OCI-M1 (cell line): ENCODE measurements at regions not wholly inside any gene's neighbourhood (a gene's known extent, or its start where the extent isn't known, plus 50 kb on each side); places are given as distances from the start of the nearest gene placed in this dataset.
"Not testable (repeated sequence)": the region's sequence is repeated elsewhere in the genome, so short reads cannot be mapped to it uniquely, and the experiment has no call there.

ENCODE experiments used
- DNase-seq: peaks from one replicate; lab custom pipeline; 2025; lab: John Stamatoyannopoulos, UW

DNA sequence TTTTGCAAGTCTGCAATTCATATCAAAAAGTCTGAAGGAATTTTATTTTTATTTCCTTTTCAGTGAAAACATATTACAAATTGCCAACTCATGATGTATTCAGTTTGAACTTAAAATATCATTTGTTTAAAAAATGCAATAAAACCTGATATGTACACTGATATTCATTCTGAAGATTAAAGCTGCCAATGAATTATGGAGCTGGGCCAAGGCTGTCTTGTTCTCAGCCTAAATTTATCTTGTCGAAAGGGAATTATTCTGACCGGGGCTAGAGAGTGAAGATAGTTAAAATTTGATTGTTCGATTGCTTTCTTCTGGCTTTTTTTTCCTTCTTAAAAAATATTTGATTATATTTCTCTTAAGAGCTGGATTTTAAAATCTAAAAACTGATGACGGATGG lies 54.0 kb upstream of the RBFOX1 start:
- no peak for DNase-seq

DNA sequence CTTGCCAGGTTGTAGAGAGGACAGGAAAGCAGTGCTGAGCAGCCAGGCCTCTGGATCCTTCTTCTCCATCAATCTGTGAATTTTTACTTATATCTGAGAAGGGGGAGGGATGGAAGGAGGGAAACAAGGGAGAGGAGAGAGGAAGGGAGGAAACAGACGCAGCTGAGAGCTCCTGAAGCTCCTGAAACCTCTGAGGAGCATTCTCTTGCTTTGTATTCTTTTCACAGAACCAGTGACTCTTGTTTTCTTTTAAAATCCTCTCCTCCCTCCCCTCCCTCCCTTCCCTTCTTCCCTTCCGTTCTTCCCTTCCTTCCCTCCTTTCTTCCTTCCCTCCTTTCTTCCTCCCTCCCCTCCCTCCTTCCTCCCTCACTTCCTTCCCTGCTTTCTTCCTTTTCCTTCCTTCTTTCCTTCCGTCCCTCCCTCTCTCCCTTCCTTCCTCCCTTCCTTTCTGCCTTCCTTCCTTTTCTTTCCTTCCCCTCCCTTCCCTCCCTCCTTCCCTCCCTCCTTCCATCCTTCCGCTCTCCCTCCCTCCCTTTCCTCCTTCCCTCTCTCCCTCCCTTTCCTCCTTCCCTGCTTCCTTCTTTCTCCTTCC lies 60.0 kb upstream of the RBFOX1 start:
- no peak for DNase-seq

DNA sequence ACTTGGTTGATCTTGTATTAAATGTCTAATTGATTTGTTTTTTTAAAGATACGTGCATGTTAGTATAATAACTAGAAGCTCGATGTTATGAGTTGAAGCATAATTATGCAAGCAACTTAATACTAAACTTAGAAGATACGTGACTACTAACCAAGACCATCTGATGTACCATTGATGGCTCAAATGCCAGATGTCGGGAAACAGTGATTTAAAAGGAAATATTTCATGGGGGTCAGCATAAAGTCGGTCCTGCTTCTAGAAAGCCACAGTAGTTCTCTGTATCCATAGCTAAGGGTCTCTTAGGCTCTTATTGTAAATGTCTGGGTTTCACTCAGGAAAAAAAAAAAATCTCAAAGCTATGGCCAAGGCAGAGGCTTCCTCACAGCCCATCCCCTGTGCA lies 61.2 kb upstream of the RBFOX1 start:
- DNase-seq, result no peak

- DNase-seq, result no peak
Observed at GRCh38 chr16:7270823-7271222, 61.8 kb upstream of the RBFOX1 start.

DNA sequence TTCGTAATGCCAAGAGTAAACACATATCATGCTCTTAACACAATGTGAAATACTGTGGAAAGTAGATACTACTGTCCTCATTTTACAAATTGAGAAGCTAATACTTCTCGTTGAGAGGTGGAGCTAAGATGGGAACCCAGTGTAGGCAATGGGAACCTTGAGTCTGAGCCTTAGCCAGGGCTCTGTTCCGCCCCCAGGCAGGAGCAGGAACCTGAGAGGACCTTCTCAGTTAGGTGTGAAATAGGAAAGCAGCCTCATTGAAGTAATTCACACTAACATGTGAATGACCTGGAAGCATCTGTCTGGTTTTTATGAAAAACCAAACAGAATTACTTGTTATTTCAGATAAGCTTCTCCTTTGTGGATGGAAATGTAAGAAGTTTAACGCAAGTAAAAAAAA lies 62.6 kb upstream of the RBFOX1 start:
- DNase-seq, result no peak

GRCh38 chr16:7268182-7268581 lies 64.5 kb upstream of the RBFOX1 start:
- DNase-seq, result peak; percentile 67

DNA sequence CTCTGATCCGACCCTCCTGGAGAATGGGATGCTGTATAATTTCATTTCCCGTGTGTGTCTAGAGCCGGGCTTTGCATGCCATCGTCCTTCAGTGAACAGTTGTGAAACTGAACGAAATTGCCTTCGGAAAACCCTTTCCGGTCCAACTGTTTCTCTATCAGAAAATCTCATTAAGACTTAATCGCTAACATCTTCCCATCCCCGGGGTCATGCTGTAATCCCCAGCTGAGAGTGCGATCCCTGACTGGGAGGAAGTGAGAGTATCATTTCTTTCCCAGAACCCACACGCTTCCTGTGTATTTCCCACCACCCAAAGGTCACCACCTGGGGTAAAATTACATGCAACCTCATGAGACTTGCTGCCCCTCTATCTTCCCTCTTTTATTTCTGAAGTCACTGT lies 75.6 kb upstream of the RBFOX1 start:
- no peak for DNase-seq

- peak; percentile 10 for DNase-seq
Observed at GRCh38 chr16:7246578-7246977, 86.1 kb upstream of the RBFOX1 start.

- DNase-seq, result no peak
Observed at GRCh38 chr16:7239547-7239946, 93.1 kb upstream of the RBFOX1 start.

- DNase-seq, result no peak
Observed at GRCh38 chr16:7236824-7237410, 95.7 kb upstream of the RBFOX1 start.

- no peak for DNase-seq
Observed at GRCh38 chr16:7233975-7234374, 98.7 kb upstream of the RBFOX1 start.

- DNase-seq, result no peak
Observed at GRCh38 chr16:7231762-7232161, 100.9 kb upstream of the RBFOX1 start.

DNA sequence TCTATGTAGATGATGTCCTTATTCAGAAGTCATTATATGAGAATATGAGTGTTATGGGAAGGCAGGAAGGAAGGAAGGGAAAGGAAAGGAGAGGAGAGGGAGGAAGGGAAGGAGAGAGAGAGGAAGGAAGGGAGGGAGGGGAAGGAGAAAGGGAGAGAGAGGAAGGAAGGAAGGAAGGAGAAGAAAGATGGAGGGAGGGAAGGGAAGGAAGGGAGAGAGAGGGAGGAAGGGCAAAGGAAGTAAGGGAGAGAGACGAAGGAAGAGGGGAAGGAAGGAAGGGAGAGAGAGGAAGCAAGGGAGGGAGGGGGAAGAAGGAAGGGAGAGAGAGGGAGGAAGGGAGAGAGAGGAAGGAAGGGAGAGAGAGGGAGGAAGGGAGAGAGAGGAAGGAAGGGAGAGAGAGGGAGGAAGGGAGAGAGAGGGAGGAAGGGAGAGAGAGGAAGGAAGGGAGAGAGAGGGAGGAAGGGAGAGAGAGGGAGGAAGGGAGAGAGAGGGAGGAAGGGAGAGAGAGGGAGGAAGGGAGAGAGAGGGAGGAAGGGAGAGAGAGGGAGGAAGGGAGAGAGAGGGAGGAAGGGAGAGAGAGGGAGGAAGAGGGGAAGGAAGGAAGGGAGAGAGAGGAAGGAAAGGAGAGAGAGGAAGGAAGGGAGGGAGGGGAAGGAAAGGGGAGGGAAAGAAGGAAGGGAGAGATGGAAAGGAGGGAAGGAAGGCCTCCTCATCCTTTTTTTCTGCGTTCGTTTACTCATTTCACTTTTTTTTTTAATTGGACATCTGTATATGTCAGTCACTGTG lies 103.0 kb upstream of the RBFOX1 start:
- DNase-seq, result not testable (repeated sequence)

DNA sequence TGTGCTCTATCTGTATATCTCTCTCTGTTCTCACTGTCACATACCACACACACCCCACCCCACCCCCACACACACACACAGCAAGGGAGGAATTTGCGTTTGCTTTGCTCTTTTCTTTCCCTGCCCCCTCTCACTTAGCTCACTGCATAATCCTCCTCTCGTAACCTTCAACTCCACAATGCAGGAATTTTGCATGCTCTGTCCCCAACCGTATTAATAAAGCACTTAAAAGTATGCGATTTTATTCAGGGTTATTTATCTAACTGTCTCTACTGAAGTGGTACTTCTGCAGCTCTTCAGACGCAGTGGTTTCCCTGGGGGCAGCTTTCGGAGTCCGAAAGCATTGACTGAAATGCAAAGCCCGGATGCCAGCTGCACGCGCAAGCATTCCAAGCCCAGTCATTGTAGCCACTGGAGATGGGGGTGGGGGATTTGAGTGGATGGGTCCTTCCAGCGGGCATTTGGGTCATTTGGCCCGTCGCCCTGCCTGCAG lies 105.4 kb upstream of the RBFOX1 start:
- DNase-seq, result no peak

DNA sequence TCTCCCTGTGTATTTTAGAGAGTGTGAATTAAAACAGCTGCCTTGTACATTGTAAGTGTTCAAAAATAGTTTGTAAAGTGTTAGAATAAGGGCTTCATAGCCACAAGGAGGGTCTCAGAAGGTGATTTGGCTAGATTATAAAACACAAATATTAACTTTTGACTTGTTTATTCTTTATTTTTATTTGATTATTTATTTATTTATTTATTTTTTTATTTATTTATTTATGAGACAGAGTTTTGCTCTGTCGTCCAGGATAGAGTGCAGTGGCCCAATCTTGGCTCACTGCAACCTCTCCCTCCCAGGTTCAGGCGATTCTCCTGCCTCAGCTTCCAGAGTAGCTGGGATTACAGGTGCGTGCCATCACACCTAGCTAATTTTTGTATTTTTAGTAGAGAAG lies 111.5 kb upstream of the RBFOX1 start:
- DNase-seq, result no peak

DNA sequence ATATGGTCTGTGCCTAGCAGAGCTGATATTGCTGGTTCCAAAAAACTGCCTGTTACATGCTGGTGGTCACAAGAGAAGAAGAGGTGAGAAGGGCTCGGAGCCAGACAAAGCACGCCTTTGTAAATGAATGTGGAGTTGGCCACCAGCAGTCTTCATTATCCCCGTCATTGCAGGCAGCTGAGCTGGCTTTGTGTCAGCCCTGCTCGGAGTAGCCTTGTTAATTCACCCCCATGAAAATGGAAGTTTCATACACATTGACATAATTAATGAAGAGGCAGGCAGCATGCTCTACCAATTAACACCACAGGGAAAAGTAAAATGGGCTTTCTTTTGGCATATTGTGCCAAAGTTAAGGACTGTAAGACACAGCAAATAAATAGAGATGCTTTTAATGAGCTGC lies 113.7 kb upstream of the RBFOX1 start:
- DNase-seq, result no peak

GRCh38 chr16:7217797-7218196 lies 114.8 kb upstream of the RBFOX1 start:
- no peak for DNase-seq

DNA sequence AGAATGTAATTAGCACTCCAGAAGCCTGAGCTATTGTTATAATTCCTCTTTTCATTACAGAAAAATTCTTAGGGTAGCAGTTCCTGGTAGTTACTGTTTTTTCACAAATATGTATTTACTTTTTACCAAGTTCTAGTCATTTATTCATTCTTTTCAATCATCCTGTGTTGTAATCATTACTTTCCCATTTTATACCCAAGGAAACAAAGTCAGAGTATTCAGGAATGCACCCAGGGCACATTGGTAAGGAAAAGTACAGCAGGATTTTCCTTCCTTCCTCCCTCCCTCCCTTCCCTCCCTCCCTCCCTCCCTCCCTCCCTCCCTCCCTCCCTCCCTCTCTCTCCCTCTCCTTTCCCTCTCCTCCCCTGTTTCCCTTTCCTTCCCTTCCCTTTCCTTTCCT lies 115.9 kb upstream of the RBFOX1 start:
- DNase-seq, result no peak

GRCh38 chr16:7211781-7212180 lies 120.9 kb upstream of the RBFOX1 start:
- no peak for DNase-seq

GRCh38 chr16:7209598-7209997 lies 123.0 kb upstream of the RBFOX1 start:
- peak; percentile 1 for DNase-seq

DNA sequence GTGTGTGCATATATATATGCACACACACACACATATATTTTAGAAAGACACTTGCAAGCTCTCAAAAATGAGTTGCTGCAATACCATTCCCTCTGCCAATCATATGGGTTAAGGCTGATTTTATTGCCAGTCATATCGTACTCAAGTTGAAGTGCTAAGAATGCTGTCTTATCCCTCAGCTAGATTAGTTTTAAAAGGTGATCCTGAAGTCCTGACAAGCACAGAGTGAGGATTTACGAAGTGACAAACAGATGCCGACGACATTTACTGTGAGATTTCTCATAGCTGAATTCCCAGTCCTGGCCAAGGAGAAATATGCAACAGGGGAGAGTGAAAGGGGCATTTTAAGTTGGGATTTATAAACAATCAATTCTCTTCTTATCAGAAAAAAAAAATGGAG lies 126.2 kb upstream of the RBFOX1 start:
- DNase-seq, result no peak

- no peak for DNase-seq
Observed at GRCh38 chr16:7200320-7200719, 132.3 kb upstream of the RBFOX1 start.

GRCh38 chr16:7185689-7186088 lies 147.0 kb upstream of the RBFOX1 start:
- no peak for DNase-seq
